ENCODE measurements at regions not wholly inside any gene's neighbourhood (a gene's known extent, or its start where the extent isn't known, plus 50 kb on each side); places are given as distances from the start of the nearest gene placed in this dataset.

DNA sequence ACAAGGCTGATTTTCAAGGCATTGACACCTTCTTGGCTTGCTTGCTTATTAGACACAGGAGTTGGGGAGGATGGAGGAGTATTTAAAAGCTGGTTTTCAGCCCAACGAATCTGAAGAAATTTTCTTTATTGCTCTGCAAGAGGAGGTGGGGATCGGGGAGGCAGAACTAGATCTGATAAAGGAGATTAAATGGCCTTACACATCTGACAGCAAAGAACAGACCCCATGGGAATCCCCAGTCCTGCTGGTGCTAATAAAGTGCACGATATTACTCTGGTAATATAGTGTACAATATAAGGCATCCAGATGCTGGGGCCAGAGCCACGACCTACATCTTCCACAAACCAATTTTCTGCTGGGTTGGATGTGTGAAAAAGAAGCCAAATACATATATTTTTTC, 323.0 kb downstream of the OMA1 start:
- TF ChIP-seq, protein P1, sequence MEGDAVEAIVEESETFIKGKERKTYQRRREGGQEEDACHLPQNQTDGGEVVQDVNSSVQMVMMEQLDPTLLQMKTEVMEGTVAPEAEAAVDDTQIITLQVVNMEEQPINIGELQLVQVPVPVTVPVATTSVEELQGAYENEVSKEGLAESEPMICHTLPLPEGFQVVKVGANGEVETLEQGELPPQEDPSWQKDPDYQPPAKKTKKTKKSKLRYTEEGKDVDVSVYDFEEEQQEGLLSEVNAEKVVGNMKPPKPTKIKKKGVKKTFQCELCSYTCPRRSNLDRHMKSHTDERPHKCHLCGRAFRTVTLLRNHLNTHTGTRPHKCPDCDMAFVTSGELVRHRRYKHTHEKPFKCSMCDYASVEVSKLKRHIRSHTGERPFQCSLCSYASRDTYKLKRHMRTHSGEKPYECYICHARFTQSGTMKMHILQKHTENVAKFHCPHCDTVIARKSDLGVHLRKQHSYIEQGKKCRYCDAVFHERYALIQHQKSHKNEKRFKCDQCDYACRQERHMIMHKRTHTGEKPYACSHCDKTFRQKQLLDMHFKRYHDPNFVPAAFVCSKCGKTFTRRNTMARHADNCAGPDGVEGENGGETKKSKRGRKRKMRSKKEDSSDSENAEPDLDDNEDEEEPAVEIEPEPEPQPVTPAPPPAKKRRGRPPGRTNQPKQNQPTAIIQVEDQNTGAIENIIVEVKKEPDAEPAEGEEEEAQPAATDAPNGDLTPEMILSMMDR (IDR thresholded peaks at IDR 0.05; ENCODE audit: insufficient read depth, low read depth, low read length) = no peak
- no peak for TF ChIP-seq EZH2 (IDR thresholded peaks at IDR 0.05; ENCODE audit: insufficient read depth, low read length)

Measured in astrocyte (in vitro differentiated cells and primary cell).